Mesothelial cell of epicardium (in vitro differentiated cells): ENCODE measurements at regions not wholly inside any gene's neighbourhood (a gene's known extent, or its start where the extent isn't known, plus 50 kb on each side); places are given as distances from the start of the nearest gene placed in this dataset.

ENCODE experiments used
- DNase-seq, 2 experiments: peaks; one replicate each; pipeline ENCODE4 v3.0.0; 2021; ENCODE audit warnings: low spot score in 2 of 2; ENCODE audit not compliant: unreplicated experiment in 2 of 2
- H3K27ac Mint-ChIP-seq: 2 replicates; pipeline ENCODE4 v1.8.0; 2021; ENCODE audit warnings: mixed read lengths
- H3K27me3 Mint-ChIP-seq: 2 replicates; pipeline ENCODE4 v1.8.0; 2021; ENCODE audit warnings: low read depth, mixed read lengths
- H3K36me3 Mint-ChIP-seq: 2 replicates; pipeline ENCODE4 v1.8.0; 2021; ENCODE audit warnings: mixed read lengths
- H3K4me1 Mint-ChIP-seq: 2 replicates; pipeline ENCODE4 v1.8.0; 2021; ENCODE audit warnings: mixed read lengths
- H3K4me3 Mint-ChIP-seq: 2 replicates; pipeline ENCODE4 v1.8.0; 2021; ENCODE audit warnings: mild to moderate bottlenecking, moderate library complexity, mixed read lengths
- H3K9me3 Mint-ChIP-seq: 2 replicates; pipeline ENCODE4 v1.8.0; 2021; ENCODE audit warnings: mixed read lengths
- TF ChIP-seq, protein P1 (sequence below): fragments of 200-600 bp; sonication (generic); IDR thresholded peaks from one replicate; pipeline ENCODE4 v1.5.0; 2021; ENCODE audit warnings: antibody characterized with exemption; ENCODE audit not compliant: unreplicated experiment

DNA sequence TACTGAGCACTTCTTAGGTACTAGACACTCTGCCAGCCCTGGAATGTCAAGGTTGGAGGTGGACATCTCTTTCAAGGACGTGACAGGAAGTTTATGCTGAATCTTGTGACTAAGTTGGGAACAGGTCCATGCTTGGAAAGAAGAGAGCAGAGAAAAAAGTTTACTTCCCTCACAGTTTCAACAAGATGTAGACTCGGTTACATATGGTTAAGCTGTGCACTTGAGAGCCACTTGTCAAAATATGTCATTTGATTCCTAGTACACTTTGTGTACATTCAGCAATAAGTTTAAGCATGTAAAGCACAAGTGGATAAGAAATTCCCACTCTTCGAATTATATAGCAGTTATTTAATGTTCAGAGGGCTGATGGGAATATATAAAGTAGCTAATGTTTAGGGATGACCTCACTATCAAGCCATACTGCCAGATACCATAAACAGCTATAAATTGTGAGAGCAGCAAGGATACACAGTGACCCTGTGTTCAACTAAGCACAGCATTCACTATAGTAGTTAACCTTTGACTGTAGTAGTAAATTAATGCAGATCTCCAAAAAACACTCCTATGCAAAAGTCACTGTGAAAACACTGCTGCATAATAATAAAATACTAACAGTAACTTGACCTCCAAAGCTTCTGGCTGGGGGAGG lies 1944.6 kb upstream of the WWC1 start:
- Mint-ChIP-seq H3K27me3 (no peaks in the 10 kb centered on the region), H3K4me3 (no peak overlapping the region), H3K4me1 (peaks cover 38% of the 10 kb centered on the region), H3K9me3 (no peaks in the 10 kb centered on the region), H3K27ac (no peak overlapping the region), H3K36me3 (no peaks in the 10 kb centered on the region)
- TF ChIP-seq, protein P1, sequence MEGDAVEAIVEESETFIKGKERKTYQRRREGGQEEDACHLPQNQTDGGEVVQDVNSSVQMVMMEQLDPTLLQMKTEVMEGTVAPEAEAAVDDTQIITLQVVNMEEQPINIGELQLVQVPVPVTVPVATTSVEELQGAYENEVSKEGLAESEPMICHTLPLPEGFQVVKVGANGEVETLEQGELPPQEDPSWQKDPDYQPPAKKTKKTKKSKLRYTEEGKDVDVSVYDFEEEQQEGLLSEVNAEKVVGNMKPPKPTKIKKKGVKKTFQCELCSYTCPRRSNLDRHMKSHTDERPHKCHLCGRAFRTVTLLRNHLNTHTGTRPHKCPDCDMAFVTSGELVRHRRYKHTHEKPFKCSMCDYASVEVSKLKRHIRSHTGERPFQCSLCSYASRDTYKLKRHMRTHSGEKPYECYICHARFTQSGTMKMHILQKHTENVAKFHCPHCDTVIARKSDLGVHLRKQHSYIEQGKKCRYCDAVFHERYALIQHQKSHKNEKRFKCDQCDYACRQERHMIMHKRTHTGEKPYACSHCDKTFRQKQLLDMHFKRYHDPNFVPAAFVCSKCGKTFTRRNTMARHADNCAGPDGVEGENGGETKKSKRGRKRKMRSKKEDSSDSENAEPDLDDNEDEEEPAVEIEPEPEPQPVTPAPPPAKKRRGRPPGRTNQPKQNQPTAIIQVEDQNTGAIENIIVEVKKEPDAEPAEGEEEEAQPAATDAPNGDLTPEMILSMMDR, result no peak
- DNase-seq, result no peak

DNA sequence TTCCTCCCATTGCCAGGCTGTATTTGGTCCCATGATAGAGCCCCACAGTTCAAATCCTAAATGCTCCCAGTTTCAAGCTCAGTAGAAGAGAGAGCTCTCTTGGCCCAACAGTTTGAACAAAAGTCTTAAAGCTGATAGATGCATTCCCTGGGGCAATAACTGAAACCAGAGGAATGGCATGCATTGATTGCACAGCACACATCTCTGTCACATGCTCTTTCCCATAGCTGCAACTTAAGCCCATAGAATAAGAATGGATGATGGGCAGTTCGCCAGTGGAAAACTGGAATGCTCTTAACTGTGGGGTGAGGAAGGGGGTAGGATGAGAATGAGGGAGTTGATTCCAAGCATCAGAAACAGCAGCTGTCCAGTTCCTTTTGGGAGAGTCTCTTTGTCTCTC lies 1942.4 kb upstream of the WWC1 start:
- H3K36me3 Mint-ChIP-seq, result no peaks in the 10 kb centered on the region
- no peaks in the 10 kb centered on the region for H3K27me3 Mint-ChIP-seq
- peak overlapping the region; percentile 35 for H3K27ac Mint-ChIP-seq
- DNase-seq, result no peak
- TF ChIP-seq, protein P1, result no peak
- H3K4me1 Mint-ChIP-seq, result peaks cover 34% of the 10 kb centered on the region
- H3K4me3 Mint-ChIP-seq, result no peak overlapping the region
- H3K9me3 Mint-ChIP-seq, result no peaks in the 10 kb centered on the region

DNA sequence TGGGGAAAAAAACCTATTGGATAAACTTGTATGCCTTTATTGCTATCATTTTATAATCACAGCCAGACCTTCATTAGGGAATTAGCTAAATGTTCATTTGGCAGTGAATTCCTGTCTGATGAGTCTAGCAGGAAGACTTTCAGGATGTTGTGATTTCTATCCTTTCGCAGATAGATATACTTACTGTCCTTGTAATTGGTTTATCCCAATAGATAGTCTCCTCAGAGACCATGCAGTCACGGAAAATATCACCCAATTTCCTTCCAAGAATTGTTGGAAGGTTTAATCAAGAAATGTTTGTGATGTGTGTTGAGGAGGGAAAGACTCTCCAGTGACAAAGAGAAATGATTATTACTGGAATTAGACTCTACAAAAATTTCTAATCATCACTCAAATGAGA lies 1937.9 kb upstream of the WWC1 start:
- Mint-ChIP-seq H3K36me3 (peaks cover 5% of the 10 kb centered on the region), H3K4me1 (peaks cover 33% of the 10 kb centered on the region), H3K27me3 (no peaks in the 10 kb centered on the region), H3K9me3 (peaks cover 21% of the 10 kb centered on the region), H3K27ac (peak overlapping the region; percentile 37), H3K4me3 (no peak overlapping the region)
- TF ChIP-seq, protein P1, result no peak
- DNase-seq, result no peak

- Mint-ChIP-seq H3K27me3 (no peaks in the 10 kb centered on the region), H3K9me3 (peaks cover 23% of the 10 kb centered on the region), H3K4me3 (no peak overlapping the region), H3K27ac (no peak overlapping the region), H3K4me1 (peaks cover 29% of the 10 kb centered on the region), H3K36me3 (peaks cover 5% of the 10 kb centered on the region)
- TF ChIP-seq, protein P1, result no peak
- no peak for DNase-seq
Measured at GRCh38 chr5:166354332-166354731, 1937.1 kb upstream of the WWC1 start.

- Mint-ChIP-seq H3K27ac (no peak overlapping the region), H3K27me3 (no peaks in the 10 kb centered on the region), H3K4me3 (no peak overlapping the region), H3K4me1 (peaks cover 20% of the 10 kb centered on the region), H3K9me3 (peaks cover 35% of the 10 kb centered on the region), H3K36me3 (peaks cover 5% of the 10 kb centered on the region)
- no peak for DNase-seq
- TF ChIP-seq, protein P1, result no peak
Measured at GRCh38 chr5:166356096-166356495, 1935.3 kb upstream of the WWC1 start.
